ENCODE measurements at regions not wholly inside any gene's neighbourhood (a gene's known extent, or its start where the extent isn't known, plus 50 kb on each side); places are given as distances from the start of the nearest gene placed in this dataset.

DNA sequence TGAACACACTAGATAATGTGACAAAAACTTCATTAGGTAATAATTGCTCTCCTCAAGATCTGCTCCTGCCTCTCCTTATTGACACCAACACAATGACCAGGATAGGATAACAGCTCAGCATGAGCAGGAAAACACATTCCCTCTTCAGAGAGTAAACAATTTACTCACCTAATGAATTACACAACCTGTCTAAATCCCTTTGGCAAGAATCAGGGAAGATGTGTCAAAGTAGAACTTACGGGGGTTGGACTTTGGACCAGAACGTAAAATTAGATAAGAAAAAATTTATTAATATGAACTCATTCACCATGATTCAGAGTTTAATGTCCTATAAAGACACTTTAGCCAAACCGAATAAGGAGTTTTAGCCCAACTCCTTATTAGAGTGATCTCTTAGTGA lies 512.2 kb downstream of the SATB2 start:
- Histone ChIP-seq H3K9me3 (ENCODE audit: control insufficient read depth in 1 of 2, low read length in 2 of 2) (no peaks in the 10 kb centered on the region), H3K9ac (ENCODE audit: low read depth in 1 of 2, low read length in 2 of 2) (no peak overlapping the region), H3K27me3 (ENCODE audit: control insufficient read depth in 1 of 2, insufficient read depth in 2 of 2, low read length in 2 of 2) (no peaks in the 10 kb centered on the region), H3K36me3 (ENCODE audit: control insufficient read depth in 1 of 2, insufficient read depth in 2 of 2, low read length in 2 of 2) (no peaks in the 10 kb centered on the region), H3K4me1 (ENCODE audit: control insufficient read depth in 1 of 2, insufficient read depth in 2 of 2, low read length in 2 of 2) (no peaks in the 10 kb centered on the region), H3K4me3 (ENCODE audit: low read depth in 1 of 2, low read length in 2 of 2) (no peak overlapping the region), H3K27ac (ENCODE audit: low read depth, low read length) (no peak overlapping the region)

DNA sequence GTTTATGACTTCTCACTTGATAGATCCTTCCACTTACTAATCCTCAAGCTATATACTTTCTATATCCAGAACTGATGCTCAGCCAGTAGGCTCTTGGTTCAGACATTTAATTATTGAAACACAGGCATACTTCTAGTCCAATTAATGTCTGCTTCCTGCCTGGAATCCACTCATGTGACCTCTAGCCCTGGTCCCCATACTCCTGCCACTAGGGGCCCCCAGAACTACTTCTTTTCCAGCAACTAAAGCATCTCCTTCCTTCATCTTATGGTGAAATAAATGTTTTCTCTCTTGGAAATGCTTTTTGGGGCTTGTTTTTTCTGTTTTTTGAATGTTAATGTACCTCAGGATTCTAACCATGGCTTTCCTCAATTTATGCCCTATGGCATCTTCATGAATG lies 527.6 kb downstream of the SATB2 start:
- Histone ChIP-seq H3K9ac (ENCODE audit: low read depth in 1 of 2, low read length in 2 of 2) (no peak overlapping the region), H3K36me3 (ENCODE audit: control insufficient read depth in 1 of 2, insufficient read depth in 2 of 2, low read length in 2 of 2) (no peaks in the 10 kb centered on the region), H3K27ac (ENCODE audit: low read depth, low read length) (no peak overlapping the region), H3K27me3 (ENCODE audit: control insufficient read depth in 1 of 2, insufficient read depth in 2 of 2, low read length in 2 of 2) (no peaks in the 10 kb centered on the region), H3K4me3 (ENCODE audit: low read depth in 1 of 2, low read length in 2 of 2) (no peak overlapping the region), H3K9me3 (ENCODE audit: control insufficient read depth in 1 of 2, low read length in 2 of 2) (peaks cover 0 to 2% of the 10 kb centered on the region in 2 donors), H3K4me1 (ENCODE audit: control insufficient read depth in 1 of 2, insufficient read depth in 2 of 2, low read length in 2 of 2) (no peaks in the 10 kb centered on the region)

DNA sequence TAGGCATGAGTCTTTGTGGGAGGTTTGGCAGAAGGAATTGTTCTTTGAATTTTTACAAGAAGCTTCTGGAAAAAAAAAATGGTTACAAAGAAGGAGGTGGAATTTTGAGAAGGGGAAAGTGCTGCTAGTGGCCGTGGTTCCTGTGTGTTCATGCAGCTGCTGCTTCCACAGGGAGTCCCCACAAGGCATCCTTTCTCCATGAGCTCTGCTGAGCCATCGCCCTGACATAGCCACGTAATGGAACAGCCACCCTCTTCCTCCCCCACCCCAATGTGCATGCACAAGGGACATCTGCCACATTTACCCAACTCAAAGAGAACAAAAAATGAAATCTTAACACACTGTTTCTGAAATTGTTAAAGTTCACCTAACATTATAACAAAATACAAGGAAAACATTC lies 529.7 kb downstream of the SATB2 start:
- Histone ChIP-seq H3K4me1 (ENCODE audit: control insufficient read depth in 1 of 2, insufficient read depth in 2 of 2, low read length in 2 of 2) (no peaks in the 10 kb centered on the region), H3K9me3 (ENCODE audit: control insufficient read depth in 1 of 2, low read length in 2 of 2) (peaks cover 0 to 2% of the 10 kb centered on the region in 2 donors), H3K36me3 (ENCODE audit: control insufficient read depth in 1 of 2, insufficient read depth in 2 of 2, low read length in 2 of 2) (no peaks in the 10 kb centered on the region), H3K4me3 (ENCODE audit: low read depth in 1 of 2, low read length in 2 of 2) (no peak overlapping the region), H3K27me3 (ENCODE audit: control insufficient read depth in 1 of 2, insufficient read depth in 2 of 2, low read length in 2 of 2) (no peaks in the 10 kb centered on the region), H3K27ac (ENCODE audit: low read depth, low read length) (no peak overlapping the region), H3K9ac (ENCODE audit: low read depth in 1 of 2, low read length in 2 of 2) (no peak overlapping the region)

DNA sequence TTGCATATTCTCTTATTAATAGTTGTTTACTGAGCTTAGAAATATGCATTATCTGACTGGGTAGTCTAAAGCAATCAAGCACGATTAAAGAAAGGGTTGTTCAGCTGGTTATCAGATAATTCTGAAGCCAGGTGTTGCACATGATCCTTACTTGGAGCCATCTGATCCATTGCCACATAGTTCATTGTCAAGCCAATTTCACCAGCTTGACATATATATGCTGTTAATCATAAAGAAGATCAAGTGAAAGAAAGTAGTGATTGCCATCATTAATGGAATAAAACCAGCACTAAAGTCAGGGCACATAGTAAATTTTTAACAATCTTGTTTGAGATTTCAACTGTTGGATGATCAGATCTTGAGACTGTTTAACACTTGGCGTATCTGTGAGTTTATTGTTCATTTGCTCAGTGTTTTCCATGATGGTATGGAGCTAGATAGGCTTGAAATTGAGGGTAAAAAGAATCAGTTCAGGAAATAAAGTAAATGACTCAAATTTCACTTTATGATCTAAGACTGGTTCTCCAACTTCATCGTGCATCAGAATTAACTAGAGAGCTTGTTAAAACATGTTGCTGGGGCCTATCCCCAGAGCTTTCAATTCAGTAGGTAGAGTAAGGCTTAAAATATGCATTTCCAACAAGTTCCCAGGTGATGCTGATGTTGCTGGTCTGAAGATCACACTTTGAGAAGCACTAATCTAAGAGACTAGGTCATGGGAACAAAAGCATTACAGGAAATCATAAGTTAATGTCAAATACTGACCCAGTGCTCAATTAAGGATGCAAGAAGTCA lies 539.6 kb downstream of the SATB2 start:
- Histone ChIP-seq H3K27me3 (ENCODE audit: control insufficient read depth in 1 of 2, insufficient read depth in 2 of 2, low read length in 2 of 2) (no peaks in the 10 kb centered on the region), H3K9ac (ENCODE audit: low read depth in 1 of 2, low read length in 2 of 2) (no peak overlapping the region), H3K27ac (ENCODE audit: low read depth, low read length) (no peak overlapping the region), H3K4me3 (ENCODE audit: low read depth in 1 of 2, low read length in 2 of 2) (no peak overlapping the region), H3K36me3 (ENCODE audit: control insufficient read depth in 1 of 2, insufficient read depth in 2 of 2, low read length in 2 of 2) (no peaks in the 10 kb centered on the region), H3K9me3 (ENCODE audit: control insufficient read depth in 1 of 2, low read length in 2 of 2) (no peaks in the 10 kb centered on the region), H3K4me1 (ENCODE audit: control insufficient read depth in 1 of 2, insufficient read depth in 2 of 2, low read length in 2 of 2) (no peaks in the 10 kb centered on the region)

DNA sequence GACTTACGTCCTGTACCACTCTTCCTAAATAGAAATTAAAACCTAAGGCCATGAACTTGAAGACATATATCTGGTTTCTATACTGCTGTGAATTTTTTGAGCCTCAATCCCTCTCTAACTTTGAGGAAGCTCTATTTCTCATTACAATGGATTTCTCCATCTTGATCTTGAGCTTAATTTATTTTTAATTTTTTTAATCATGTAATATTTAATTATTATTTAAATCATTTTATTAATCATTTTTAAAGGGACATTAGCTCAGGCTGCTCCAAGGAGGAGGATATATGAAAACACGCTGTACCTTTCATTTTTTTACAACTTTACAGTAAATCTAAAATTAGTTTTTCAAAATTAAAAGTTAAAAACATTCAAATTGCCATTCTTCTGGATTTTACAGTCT lies 540.5 kb downstream of the SATB2 start:
- Histone ChIP-seq H3K4me3 (ENCODE audit: low read depth in 1 of 2, low read length in 2 of 2) (no peak overlapping the region), H3K9me3 (ENCODE audit: control insufficient read depth in 1 of 2, low read length in 2 of 2) (no peaks in the 10 kb centered on the region), H3K36me3 (ENCODE audit: control insufficient read depth in 1 of 2, insufficient read depth in 2 of 2, low read length in 2 of 2) (no peaks in the 10 kb centered on the region)

DNA sequence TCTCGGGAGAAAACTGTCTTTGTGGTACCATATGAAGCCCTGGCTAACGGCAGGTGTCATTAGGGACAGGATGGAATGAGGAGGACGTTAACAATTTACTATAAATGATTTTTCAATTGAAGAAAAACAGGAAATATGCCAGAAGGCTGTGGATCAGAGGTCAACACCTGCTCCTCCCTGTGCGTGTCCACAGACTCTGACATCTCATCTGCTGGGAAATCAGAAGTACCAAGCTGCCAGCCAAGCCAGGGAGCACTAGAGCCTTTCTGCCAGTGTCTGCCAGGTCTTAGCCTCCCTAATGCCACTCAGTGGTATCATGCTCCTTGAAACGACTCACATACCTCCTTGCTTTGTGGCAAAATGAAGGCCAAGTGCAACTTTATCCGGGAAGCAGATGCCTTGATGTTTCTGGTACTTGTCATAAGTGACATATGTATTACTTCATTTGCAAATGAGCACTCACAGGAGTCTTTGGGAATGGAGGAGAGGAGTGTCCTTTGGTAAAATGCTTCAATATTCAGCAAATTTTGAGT lies 541.1 kb downstream of the SATB2 start:
- Histone ChIP-seq H3K27ac (ENCODE audit: low read depth, low read length) (no peak overlapping the region), H3K4me3 (ENCODE audit: low read depth in 1 of 2, low read length in 2 of 2) (no peak overlapping the region), H3K9ac (ENCODE audit: low read depth in 1 of 2, low read length in 2 of 2) (no peak overlapping the region), H3K4me1 (ENCODE audit: control insufficient read depth in 1 of 2, insufficient read depth in 2 of 2, low read length in 2 of 2) (no peaks in the 10 kb centered on the region), H3K9me3 (ENCODE audit: control insufficient read depth in 1 of 2, low read length in 2 of 2) (no peaks in the 10 kb centered on the region), H3K36me3 (ENCODE audit: control insufficient read depth in 1 of 2, insufficient read depth in 2 of 2, low read length in 2 of 2) (no peaks in the 10 kb centered on the region), H3K27me3 (ENCODE audit: control insufficient read depth in 1 of 2, insufficient read depth in 2 of 2, low read length in 2 of 2) (no peaks in the 10 kb centered on the region)

More for the DNA sequence above, 540.5 kb downstream of the SATB2 start:
- H3K9ac ChIP-seq (ENCODE audit: low read depth in 1 of 2, low read length in 2 of 2), result no peak overlapping the region
- no peak overlapping the region for H3K27ac ChIP-seq (ENCODE audit: low read depth, low read length)
- no peaks in the 10 kb centered on the region for H3K4me1 ChIP-seq (ENCODE audit: control insufficient read depth in 1 of 2, insufficient read depth in 2 of 2, low read length in 2 of 2)
- no peaks in the 10 kb centered on the region for H3K27me3 ChIP-seq (ENCODE audit: control insufficient read depth in 1 of 2, insufficient read depth in 2 of 2, low read length in 2 of 2)

DNA sequence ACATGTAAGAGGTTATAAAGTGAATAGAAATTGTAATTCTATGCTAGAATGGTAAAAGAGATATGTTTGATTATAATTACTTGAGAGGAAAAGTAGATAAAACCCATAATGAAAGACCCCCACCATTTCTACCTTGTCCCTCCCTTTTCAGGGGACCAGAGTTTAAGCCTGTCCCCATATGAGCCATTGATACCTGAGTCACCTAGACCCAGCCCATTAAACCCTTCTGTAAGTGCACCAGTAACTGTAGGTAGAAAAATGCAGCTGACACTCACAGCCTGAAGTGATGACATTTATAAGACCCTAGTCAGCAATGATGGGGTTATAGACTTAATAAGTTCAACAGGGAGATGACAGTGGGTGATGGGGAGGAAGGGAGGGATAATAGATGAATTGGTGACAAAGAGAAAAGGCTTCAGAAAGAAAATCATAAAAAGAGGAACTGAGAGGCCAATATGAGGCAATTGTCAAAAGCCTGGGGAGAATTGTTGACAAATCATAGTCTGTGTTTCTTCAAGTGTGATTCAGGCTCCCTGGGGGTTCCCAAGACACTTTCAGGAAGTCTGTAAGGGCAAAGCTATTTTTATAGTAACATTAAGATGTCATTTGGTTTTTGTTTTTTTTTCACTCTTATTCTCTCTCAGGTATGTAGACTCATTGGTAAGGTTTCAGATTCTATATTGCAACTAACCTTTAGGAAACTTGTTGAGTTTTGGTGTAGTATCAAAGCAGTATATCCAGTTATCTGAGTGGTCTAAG lies 544.2 kb downstream of the SATB2 start:
- Histone ChIP-seq H3K9ac (ENCODE audit: low read depth in 1 of 2, low read length in 2 of 2) (no peak overlapping the region), H3K27ac (ENCODE audit: low read depth, low read length) (no peak overlapping the region), H3K27me3 (ENCODE audit: control insufficient read depth in 1 of 2, insufficient read depth in 2 of 2, low read length in 2 of 2) (no peaks in the 10 kb centered on the region), H3K36me3 (ENCODE audit: control insufficient read depth in 1 of 2, insufficient read depth in 2 of 2, low read length in 2 of 2) (no peaks in the 10 kb centered on the region), H3K4me3 (ENCODE audit: low read depth in 1 of 2, low read length in 2 of 2) (no peak overlapping the region), H3K9me3 (ENCODE audit: control insufficient read depth in 1 of 2, low read length in 2 of 2) (no peaks in the 10 kb centered on the region), H3K4me1 (ENCODE audit: control insufficient read depth in 1 of 2, insufficient read depth in 2 of 2, low read length in 2 of 2) (no peaks in the 10 kb centered on the region)

DNA sequence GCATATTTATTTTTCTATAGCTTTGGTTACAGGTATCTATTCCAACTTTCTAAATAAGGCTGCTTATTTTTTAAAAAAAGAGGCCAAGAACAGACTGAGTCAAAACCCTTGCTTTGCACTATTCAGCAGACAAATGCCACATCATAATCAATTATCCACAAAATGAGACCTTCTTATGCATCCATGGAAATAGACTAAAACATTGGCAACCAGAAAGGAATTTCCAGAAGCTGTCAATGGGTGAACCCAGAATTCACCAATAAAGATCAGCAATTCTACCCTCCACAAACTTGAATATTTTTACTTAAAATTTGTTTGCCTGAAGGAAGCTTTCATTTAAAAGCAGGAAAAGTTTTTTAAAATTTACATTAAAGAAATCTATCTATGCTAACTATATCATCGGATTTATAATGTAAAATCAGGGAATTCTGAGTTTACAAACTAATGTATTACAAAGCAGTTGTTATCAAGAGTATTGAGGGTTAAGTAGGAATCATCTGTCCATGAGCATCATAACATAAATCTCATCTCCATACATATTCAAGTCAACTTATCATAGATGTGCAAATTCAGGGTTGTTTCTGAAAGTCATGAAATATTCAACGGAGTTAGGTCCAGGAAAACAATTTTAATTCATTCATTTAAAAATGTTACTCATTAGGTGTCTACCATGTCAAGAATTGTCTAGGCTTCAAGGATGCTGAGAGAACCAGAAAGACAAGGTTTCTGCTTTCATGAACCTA lies 548.0 kb downstream of the SATB2 start:
- H3K4me3 ChIP-seq (ENCODE audit: low read depth in 1 of 2, low read length in 2 of 2), result no peak overlapping the region
- no peak overlapping the region for H3K9ac ChIP-seq (ENCODE audit: low read depth in 1 of 2, low read length in 2 of 2)
- no peaks in the 10 kb centered on the region for H3K9me3 ChIP-seq (ENCODE audit: control insufficient read depth in 1 of 2, low read length in 2 of 2)
- no peaks in the 10 kb centered on the region for H3K27me3 ChIP-seq (ENCODE audit: control insufficient read depth in 1 of 2, insufficient read depth in 2 of 2, low read length in 2 of 2)
- no peak overlapping the region for H3K27ac ChIP-seq (ENCODE audit: low read depth, low read length)
- no peaks in the 10 kb centered on the region for H3K4me1 ChIP-seq (ENCODE audit: control insufficient read depth in 1 of 2, insufficient read depth in 2 of 2, low read length in 2 of 2)
- no peaks in the 10 kb centered on the region for H3K36me3 ChIP-seq (ENCODE audit: control insufficient read depth in 1 of 2, insufficient read depth in 2 of 2, low read length in 2 of 2)

DNA sequence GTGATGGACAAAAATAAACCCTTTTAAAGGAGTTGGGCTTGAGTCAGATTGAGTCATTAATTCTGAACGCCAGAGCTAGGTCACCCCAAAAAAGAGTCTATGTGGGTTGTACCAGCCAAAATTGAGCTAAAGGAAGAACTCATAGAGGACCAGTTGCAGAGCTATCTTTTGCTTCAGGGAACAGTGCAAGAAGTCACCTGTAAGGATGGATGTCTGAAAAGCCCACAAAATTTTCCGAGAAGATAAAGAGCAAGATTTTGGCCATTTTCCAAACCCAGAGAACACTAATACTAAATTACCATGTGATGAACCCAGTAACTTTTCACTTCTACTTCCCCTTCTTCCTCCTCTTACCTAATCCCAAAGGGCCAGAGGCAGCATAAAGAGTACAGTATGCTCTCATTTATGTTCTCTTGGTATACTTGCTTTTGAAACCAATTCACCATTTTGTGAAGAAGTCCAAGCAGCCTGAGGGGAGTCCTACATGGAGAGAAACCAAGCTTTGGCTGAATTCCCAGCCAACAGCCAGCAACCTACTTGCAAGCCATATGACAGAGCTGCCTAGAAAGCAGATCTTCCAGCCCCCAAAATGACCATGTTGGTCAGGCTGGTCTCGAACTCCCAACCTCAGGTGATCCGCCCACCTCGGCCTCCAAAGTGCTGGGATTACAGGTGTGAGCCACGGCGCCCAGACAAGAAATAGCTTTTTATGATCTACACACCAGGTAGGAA lies 551.7 kb downstream of the SATB2 start:
- no peaks in the 10 kb centered on the region for H3K27me3 ChIP-seq (ENCODE audit: control insufficient read depth in 1 of 2, insufficient read depth in 2 of 2, low read length in 2 of 2)
- no peak overlapping the region for H3K9ac ChIP-seq (ENCODE audit: low read depth in 1 of 2, low read length in 2 of 2)
- no peaks in the 10 kb centered on the region for H3K9me3 ChIP-seq (ENCODE audit: control insufficient read depth in 1 of 2, low read length in 2 of 2)
- H3K27ac ChIP-seq (ENCODE audit: low read depth, low read length), result no peak overlapping the region
- no peak overlapping the region for H3K4me3 ChIP-seq (ENCODE audit: low read depth in 1 of 2, low read length in 2 of 2)
- no peaks in the 10 kb centered on the region for H3K4me1 ChIP-seq (ENCODE audit: control insufficient read depth in 1 of 2, insufficient read depth in 2 of 2, low read length in 2 of 2)
- no peaks in the 10 kb centered on the region for H3K36me3 ChIP-seq (ENCODE audit: control insufficient read depth in 1 of 2, insufficient read depth in 2 of 2, low read length in 2 of 2)

Data from duodenal mucosa (tissue), 2 donors.